OCI-LY7 (cell line): ENCODE measurements at regions not wholly inside any gene's neighbourhood (a gene's known extent, or its start where the extent isn't known, plus 50 kb on each side); places are given as distances from the start of the nearest gene placed in this dataset.

Experiments used
- BruUV-seq: library from RNA; stranded (reverse); fragments of 400-500 nt; replicated peaks from 2 replicates; lab custom pipeline; 2021; lab: Mats Ljungman, UMichigan
- CTCF ChIA-PET: fragments of 300-600 bp; sonication (Branson Sonifier 250); formaldehyde crosslinking; loops from one replicate; lab custom pipeline; 2022; ENCODE audit warnings: antibody characterized with exemption; ENCODE audit not compliant: unreplicated experiment; lab: Charles Lee
- POLR2A ChIA-PET: fragments of 300-600 bp; sonication (Branson Sonifier 250); formaldehyde crosslinking; loops from one replicate; lab custom pipeline; 2022; ENCODE audit warnings: antibody characterized with exemption; lab: Charles Lee
- DNase-seq: peaks from one replicate; pipeline ENCODE4 v3.0.0-alpha.2; 2015; ENCODE audit warnings: low spot score
- H2AFZ ChIP-seq: fragments of 200-600 bp; sonication (generic), shearing (Covaris generic); 2 replicates; pipeline ENCODE4 v1.6.1; 2014; ENCODE audit warnings: mild to moderate bottlenecking, antibody characterized with exemption, low read length, moderate library complexity
- H3K27ac ChIP-seq: fragments of 200-600 bp; sonication (generic); 2 replicates; pipeline ENCODE4 v1.5.1; 2014; ENCODE audit warnings: mixed run types, low read depth, mild to moderate bottlenecking, moderate library complexity, low read length, inconsistent platforms; ENCODE audit not compliant: poor library complexity, severe bottlenecking
- H3K36me3 ChIP-seq: fragments of 200-600 bp; sonication (generic); 2 replicates; pipeline ENCODE4 v1.6.1; 2014; ENCODE audit warnings: mild to moderate bottlenecking, antibody characterized with exemption, low read length, moderate library complexity, mixed read lengths; ENCODE audit not compliant: insufficient read depth
- H3K4me1 ChIP-seq: fragments of 200-600 bp; sonication (generic); 2 replicates; pipeline ENCODE4 v1.5.1; 2014; ENCODE audit warnings: mild to moderate bottlenecking, low read length; ENCODE audit not compliant: insufficient read depth, poor library complexity, severe bottlenecking
- H3K4me2 ChIP-seq: fragments of 200-600 bp; sonication (generic); 2 replicates; pipeline ENCODE4 v1.6.1; 2014; ENCODE audit warnings: mild to moderate bottlenecking, low read length
- H3K4me3 ChIP-seq: fragments of 200-600 bp; sonication (generic); 2 replicates; pipeline ENCODE4 v1.5.1; 2014; ENCODE audit warnings: mild to moderate bottlenecking, low read depth, low read length; ENCODE audit not compliant: poor library complexity, severe bottlenecking
- H3K79me2 ChIP-seq: fragments of 200-600 bp; sonication (generic); 2 replicates; pipeline ENCODE4 v1.6.1; 2016; ENCODE audit warnings: low read depth, mild to moderate bottlenecking, low read length, moderate library complexity, mixed read lengths; ENCODE audit not compliant: insufficient read depth
- H3K9me2 ChIP-seq: fragments of 200-600 bp; sonication (generic); 2 replicates; pipeline ENCODE4 v1.6.1; 2016; ENCODE audit warnings: mild to moderate bottlenecking, low read length, mixed read lengths; ENCODE audit not compliant: insufficient read depth
- H3K9me3 ChIP-seq: fragments of 200-600 bp; sonication (generic); 2 replicates; pipeline ENCODE4 v1.6.1; 2014; ENCODE audit warnings: mild to moderate bottlenecking, mixed run types, low read length, mixed read lengths
- H4K20me1 ChIP-seq: fragments of 200-600 bp; sonication (generic); 2 replicates; pipeline ENCODE4 v1.6.1; 2014; ENCODE audit warnings: mild to moderate bottlenecking, antibody characterized with exemption, low read length, moderate library complexity, mixed read lengths; ENCODE audit not compliant: insufficient read depth
- EZH2phosphoT487 ChIP-seq: fragments of 200-600 bp; sonication (generic); IDR thresholded peaks from 2 replicates; pipeline ENCODE4 v1.6.1; 2018; ENCODE audit warnings: low read depth, borderline replicate concordance, mild to moderate bottlenecking, mixed run types, antibody characterized with exemption, low read length, moderate library complexity, mixed read lengths
- intact Hi-C: fragments of 100-400 bp; cut with micrococcal nuclease; formaldehyde crosslinking; loops from one replicate; pipeline ENCODE4 v1.10.0; 2022; ENCODE audit not compliant: unreplicated experiment
- TF ChIP-seq, protein P1 (sequence below): fragments of 200-600 bp; sonication (generic); conservative IDR thresholded peaks from 2 replicates; pipeline ENCODE4 v1.5.1; 2014; ENCODE audit warnings: mild to moderate bottlenecking, antibody characterized with exemption, low read length, moderate library complexity, mixed read lengths

DNA sequence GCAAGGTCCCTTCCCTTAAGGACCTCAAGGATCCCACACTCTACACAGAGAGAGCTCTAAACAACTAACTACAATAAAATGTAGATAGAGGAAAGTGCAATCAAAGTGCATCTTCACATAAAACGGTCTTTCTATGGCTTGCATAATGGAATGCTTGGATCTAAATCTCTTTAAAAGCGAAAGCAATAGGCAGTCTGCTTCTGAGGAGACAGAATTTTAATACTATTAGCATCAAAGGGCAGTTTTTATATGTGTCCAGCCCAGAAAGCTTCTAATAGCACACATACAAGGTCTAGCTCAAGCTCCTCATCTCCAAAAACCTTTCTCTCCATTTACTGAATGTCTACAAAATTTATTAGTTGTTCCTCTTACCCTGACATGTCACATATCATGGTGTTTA lies 101.5 kb upstream of the C1GALT1 start:
- Histone ChIP-seq H3K4me2 (no peak overlapping the region), H3K4me3 (no peak overlapping the region), H3K79me2 (no peaks in the 10 kb centered on the region), H3K27ac (no peak overlapping the region), H3K9me2 (no peaks in the 10 kb centered on the region), H3K9me3 (no peaks in the 10 kb centered on the region), H2AFZ (no peak overlapping the region), H4K20me1 (no peaks in the 10 kb centered on the region), H3K36me3 (no peaks in the 10 kb centered on the region), H3K4me1 (no peaks in the 10 kb centered on the region)
- ChIA-PET POLR2A (interaction anchor here (1.1 kb wide), 1 partner anchor 9 kb away, joined by 3 read pairs; no protein-coding TSS in a partner anchor), CTCF (no interaction called here)
- BruUV-seq = no TSS peak
- intact Hi-C loops = no loop called here
- no peak for DNase-seq
- no peak for TF ChIP-seq EZH2phosphoT487
- TF ChIP-seq, protein P1, sequence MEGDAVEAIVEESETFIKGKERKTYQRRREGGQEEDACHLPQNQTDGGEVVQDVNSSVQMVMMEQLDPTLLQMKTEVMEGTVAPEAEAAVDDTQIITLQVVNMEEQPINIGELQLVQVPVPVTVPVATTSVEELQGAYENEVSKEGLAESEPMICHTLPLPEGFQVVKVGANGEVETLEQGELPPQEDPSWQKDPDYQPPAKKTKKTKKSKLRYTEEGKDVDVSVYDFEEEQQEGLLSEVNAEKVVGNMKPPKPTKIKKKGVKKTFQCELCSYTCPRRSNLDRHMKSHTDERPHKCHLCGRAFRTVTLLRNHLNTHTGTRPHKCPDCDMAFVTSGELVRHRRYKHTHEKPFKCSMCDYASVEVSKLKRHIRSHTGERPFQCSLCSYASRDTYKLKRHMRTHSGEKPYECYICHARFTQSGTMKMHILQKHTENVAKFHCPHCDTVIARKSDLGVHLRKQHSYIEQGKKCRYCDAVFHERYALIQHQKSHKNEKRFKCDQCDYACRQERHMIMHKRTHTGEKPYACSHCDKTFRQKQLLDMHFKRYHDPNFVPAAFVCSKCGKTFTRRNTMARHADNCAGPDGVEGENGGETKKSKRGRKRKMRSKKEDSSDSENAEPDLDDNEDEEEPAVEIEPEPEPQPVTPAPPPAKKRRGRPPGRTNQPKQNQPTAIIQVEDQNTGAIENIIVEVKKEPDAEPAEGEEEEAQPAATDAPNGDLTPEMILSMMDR = no peak

GRCh38 chr7:7090460-7090859 lies 91.9 kb upstream of the C1GALT1 start:
- Histone ChIP-seq H3K36me3 (no peaks in the 10 kb centered on the region), H3K4me1 (no peaks in the 10 kb centered on the region), H3K4me2 (no peak overlapping the region), H3K9me3 (no peaks in the 10 kb centered on the region), H2AFZ (no peak overlapping the region), H4K20me1 (no peaks in the 10 kb centered on the region), H3K9me2 (no peaks in the 10 kb centered on the region), H3K4me3 (no peak overlapping the region), H3K79me2 (no peaks in the 10 kb centered on the region), H3K27ac (no peak overlapping the region)
- ChIA-PET CTCF (no interaction called here), POLR2A (interaction anchor here (0.8 to 1.4 kb wide), 4 partner anchors 9 to 40 kb away, joined by 3 to 4 read pairs (median 3); no protein-coding TSS in a partner anchor)
- TF ChIP-seq, protein P1 = no peak
- no peak for TF ChIP-seq EZH2phosphoT487
- intact Hi-C loops = no loop called here
- no TSS peak for BruUV-seq
- DNase-seq = no peak

GRCh38 chr7:7098280-7098818 lies 84.0 kb upstream of the C1GALT1 start:
- no peak for DNase-seq
- no peak overlapping the region for H3K27ac ChIP-seq
- no peaks in the 10 kb centered on the region for H3K79me2 ChIP-seq
- no peak overlapping the region for H3K4me3 ChIP-seq
- no peaks in the 10 kb centered on the region for H3K9me2 ChIP-seq
- no peak overlapping the region for H3K4me2 ChIP-seq
- ChIA-PET CTCF (no interaction called here), POLR2A (no interaction called here)
- no peak overlapping the region for H2AFZ ChIP-seq
- no peaks in the 10 kb centered on the region for H3K4me1 ChIP-seq
- no peak for TF ChIP-seq EZH2phosphoT487
- TF ChIP-seq, protein P1 = no peak
- no TSS peak for BruUV-seq
- H3K9me3 ChIP-seq = no peaks in the 10 kb centered on the region
- H3K36me3 ChIP-seq = no peaks in the 10 kb centered on the region
- intact Hi-C loops = no loop called here
- H4K20me1 ChIP-seq = no peaks in the 10 kb centered on the region
